ENCODE measurements at regions not wholly inside any gene's neighbourhood (a gene's known extent, or its start where the extent isn't known, plus 50 kb on each side); places are given as distances from the start of the nearest gene placed in this dataset.
"Not testable (repeated sequence)": the region's sequence is repeated elsewhere in the genome, so short reads cannot be mapped to it uniquely, and the experiment has no call there.

GRCh38 chr6:88413459-88413858 lies 247.3 kb upstream of the CNR1 start:
- no peak overlapping the region for H3K4me3 ChIP-seq (ENCODE audit: insufficient read length, low read depth)
- H3K9me3 ChIP-seq (ENCODE audit: insufficient read depth, low read length): no peaks in the 10 kb centered on the region
- no peaks in the 10 kb centered on the region for H3K4me1 ChIP-seq (ENCODE audit: insufficient read depth, insufficient read length)
- TF ChIP-seq YY1 (IDR thresholded peaks at IDR 0.05; ENCODE audit: insufficient read depth, insufficient read length): no peak
- TF ChIP-seq SUZ12 (IDR thresholded peaks at IDR 0.05; ENCODE audit: extremely low read depth, insufficient read depth, insufficient read length): no peak
- no peak for TF ChIP-seq ZNF274 (IDR thresholded peaks at IDR 0.05; ENCODE audit: low read depth, low read length)
- no peaks in the 10 kb centered on the region for H3K27me3 ChIP-seq (ENCODE audit: insufficient read depth, insufficient read length)
- no peak overlapping the region for H3K9ac ChIP-seq (ENCODE audit: insufficient read length, low read depth)
- no peak for DNase-seq (ENCODE audit: low read depth, low spot score)
- H3K36me3 ChIP-seq (ENCODE audit: insufficient read depth, insufficient read length, low read length): no peaks in the 10 kb centered on the region

GRCh38 chr6:88408355-88408754 lies 242.2 kb upstream of the CNR1 start:
- not testable (repeated sequence) for H3K27me3 ChIP-seq (ENCODE audit: insufficient read depth, insufficient read length); H3K4me3 ChIP-seq (ENCODE audit: insufficient read length, low read depth); H3K9me3 ChIP-seq (ENCODE audit: insufficient read depth, low read length); H3K36me3 ChIP-seq (ENCODE audit: insufficient read depth, insufficient read length, low read length); H3K9ac ChIP-seq (ENCODE audit: insufficient read length, low read depth); DNase-seq (ENCODE audit: low read depth, low spot score); H3K4me1 ChIP-seq (ENCODE audit: insufficient read depth, insufficient read length)

- H3K9me3 ChIP-seq (ENCODE audit: insufficient read depth, low read length); H3K4me3 ChIP-seq (ENCODE audit: insufficient read length, low read depth); H3K4me1 ChIP-seq (ENCODE audit: insufficient read depth, insufficient read length); H3K36me3 ChIP-seq (ENCODE audit: insufficient read depth, insufficient read length, low read length); H3K27me3 ChIP-seq (ENCODE audit: insufficient read depth, insufficient read length); H3K9ac ChIP-seq (ENCODE audit: insufficient read length, low read depth); DNase-seq (ENCODE audit: low read depth, low spot score): not testable (repeated sequence)
Measured at GRCh38 chr6:88406674-88407073, 240.5 kb upstream of the CNR1 start.

GRCh38 chr6:88403486-88403885 lies 237.3 kb upstream of the CNR1 start:
- TF ChIP-seq SUZ12 (IDR thresholded peaks at IDR 0.05; ENCODE audit: extremely low read depth, insufficient read depth, insufficient read length) (no peak), ZNF274 (IDR thresholded peaks at IDR 0.05; ENCODE audit: low read depth, low read length) (no peak), YY1 (IDR thresholded peaks at IDR 0.05; ENCODE audit: insufficient read depth, insufficient read length) (no peak)
- Histone ChIP-seq H3K4me3 (ENCODE audit: insufficient read length, low read depth) (no peak overlapping the region), H3K36me3 (ENCODE audit: insufficient read depth, insufficient read length, low read length) (no peaks in the 10 kb centered on the region), H3K4me1 (ENCODE audit: insufficient read depth, insufficient read length) (no peaks in the 10 kb centered on the region), H3K27me3 (ENCODE audit: insufficient read depth, insufficient read length) (no peaks in the 10 kb centered on the region), H3K9ac (ENCODE audit: insufficient read length, low read depth) (no peak overlapping the region), H3K9me3 (ENCODE audit: insufficient read depth, low read length) (no peaks in the 10 kb centered on the region)
- DNase-seq (ENCODE audit: low read depth, low spot score): no peak

GRCh38 chr6:88402909-88403308 lies 236.8 kb upstream of the CNR1 start:
- H3K4me3 ChIP-seq (ENCODE audit: insufficient read length, low read depth): no peak overlapping the region
- H3K9me3 ChIP-seq (ENCODE audit: insufficient read depth, low read length): no peaks in the 10 kb centered on the region
- H3K9ac ChIP-seq (ENCODE audit: insufficient read length, low read depth): no peak overlapping the region
- H3K27me3 ChIP-seq (ENCODE audit: insufficient read depth, insufficient read length): no peaks in the 10 kb centered on the region
- H3K36me3 ChIP-seq (ENCODE audit: insufficient read depth, insufficient read length, low read length): no peaks in the 10 kb centered on the region
- DNase-seq (ENCODE audit: low read depth, low spot score): no peak
- no peaks in the 10 kb centered on the region for H3K4me1 ChIP-seq (ENCODE audit: insufficient read depth, insufficient read length)
- TF ChIP-seq ZNF274 (IDR thresholded peaks at IDR 0.05; ENCODE audit: low read depth, low read length) (no peak), SUZ12 (IDR thresholded peaks at IDR 0.05; ENCODE audit: extremely low read depth, insufficient read depth, insufficient read length) (no peak), YY1 (IDR thresholded peaks at IDR 0.05; ENCODE audit: insufficient read depth, insufficient read length) (no peak)

- not testable (repeated sequence) for H3K9ac ChIP-seq (ENCODE audit: insufficient read length, low read depth); DNase-seq (ENCODE audit: low read depth, low spot score); H3K9me3 ChIP-seq (ENCODE audit: insufficient read depth, low read length); H3K4me1 ChIP-seq (ENCODE audit: insufficient read depth, insufficient read length); H3K36me3 ChIP-seq (ENCODE audit: insufficient read depth, insufficient read length, low read length); H3K27me3 ChIP-seq (ENCODE audit: insufficient read depth, insufficient read length); H3K4me3 ChIP-seq (ENCODE audit: insufficient read length, low read depth)
Measured at GRCh38 chr6:88390998-88391397, 224.9 kb upstream of the CNR1 start.

GRCh38 chr6:88388589-88388988 lies 222.4 kb upstream of the CNR1 start:
- Histone ChIP-seq H3K9ac (ENCODE audit: insufficient read length, low read depth) (no peak overlapping the region), H3K4me1 (ENCODE audit: insufficient read depth, insufficient read length) (no peaks in the 10 kb centered on the region), H3K9me3 (ENCODE audit: insufficient read depth, low read length) (no peaks in the 10 kb centered on the region), H3K4me3 (ENCODE audit: insufficient read length, low read depth) (no peak overlapping the region), H3K27me3 (ENCODE audit: insufficient read depth, insufficient read length) (no peaks in the 10 kb centered on the region), H3K36me3 (ENCODE audit: insufficient read depth, insufficient read length, low read length) (no peaks in the 10 kb centered on the region)
- TF ChIP-seq YY1 (IDR thresholded peaks at IDR 0.05; ENCODE audit: insufficient read depth, insufficient read length) (no peak), SUZ12 (IDR thresholded peaks at IDR 0.05; ENCODE audit: extremely low read depth, insufficient read depth, insufficient read length) (no peak), ZNF274 (IDR thresholded peaks at IDR 0.05; ENCODE audit: low read depth, low read length) (no peak)
- no peak for DNase-seq (ENCODE audit: low read depth, low spot score)

GRCh38 chr6:88386167-88386566 lies 220.0 kb upstream of the CNR1 start:
- Histone ChIP-seq H3K9ac (ENCODE audit: insufficient read length, low read depth) (no peak overlapping the region), H3K36me3 (ENCODE audit: insufficient read depth, insufficient read length, low read length) (no peaks in the 10 kb centered on the region), H3K4me3 (ENCODE audit: insufficient read length, low read depth) (no peak overlapping the region), H3K4me1 (ENCODE audit: insufficient read depth, insufficient read length) (no peaks in the 10 kb centered on the region), H3K27me3 (ENCODE audit: insufficient read depth, insufficient read length) (no peaks in the 10 kb centered on the region), H3K9me3 (ENCODE audit: insufficient read depth, low read length) (0 out of 2 replicates have a peak, but pooled peaks cover 9% of the 10 kb centered on the region)
- TF ChIP-seq SUZ12 (IDR thresholded peaks at IDR 0.05; ENCODE audit: extremely low read depth, insufficient read depth, insufficient read length): no peak
- DNase-seq (ENCODE audit: low read depth, low spot score): no peak

All from NT2/D1 (cell line).